ENCODE measurements at regions not wholly inside any gene's neighbourhood (a gene's known extent, or its start where the extent isn't known, plus 50 kb on each side); places are given as distances from the start of the nearest gene placed in this dataset.
"Not testable (repeated sequence)": the region's sequence is repeated elsewhere in the genome, so short reads cannot be mapped to it uniquely, and the experiment has no call there.

GRCh38 chr4:106529348-106530023 is 160.9 kb upstream of the GIMD1 start:
- Histone ChIP-seq H3K36me3 (ENCODE audit: control insufficient read depth, insufficient read depth, low read length) (no peaks in the 10 kb centered on the region), H3K27ac (ENCODE audit: low read depth, low read length) (no peak overlapping the region)

GRCh38 chr4:106527316-106527715 is 158.7 kb upstream of the GIMD1 start:
- Histone ChIP-seq H3K9ac (ENCODE audit: low read length) (no peak overlapping the region), H3K27me3 (ENCODE audit: control insufficient read depth, insufficient read depth, low read length) (no peaks in the 10 kb centered on the region), H3K4me3 (ENCODE audit: low read length) (no peak overlapping the region), H3K4me1 (ENCODE audit: control insufficient read depth, insufficient read depth, low read length) (no peaks in the 10 kb centered on the region), H3K27ac (ENCODE audit: low read depth, low read length) (no peak overlapping the region), H3K36me3 (ENCODE audit: control insufficient read depth, insufficient read depth, low read length) (no peaks in the 10 kb centered on the region)

More at GRCh38 chr4:106529348-106530023, 160.9 kb upstream of the GIMD1 start:
- H3K9ac ChIP-seq (ENCODE audit: low read length): no peak overlapping the region
- no peaks in the 10 kb centered on the region for H3K4me1 ChIP-seq (ENCODE audit: control insufficient read depth, insufficient read depth, low read length)
- H3K27me3 ChIP-seq (ENCODE audit: control insufficient read depth, insufficient read depth, low read length): no peaks in the 10 kb centered on the region
- no peak overlapping the region for H3K4me3 ChIP-seq (ENCODE audit: low read length)

- not testable (repeated sequence) for H3K27me3 ChIP-seq (ENCODE audit: control insufficient read depth, insufficient read depth, low read length); H3K9ac ChIP-seq (ENCODE audit: low read length); H3K4me3 ChIP-seq (ENCODE audit: low read length); H3K27ac ChIP-seq (ENCODE audit: low read depth, low read length); H3K36me3 ChIP-seq (ENCODE audit: control insufficient read depth, insufficient read depth, low read length); H3K4me1 ChIP-seq (ENCODE audit: control insufficient read depth, insufficient read depth, low read length)
These were observed 156.8 kb upstream of the GIMD1 start for GRCh38 chr4:106525425-106525824.

GRCh38 chr4:106524772-106525171 is 156.2 kb upstream of the GIMD1 start:
- H3K36me3 ChIP-seq (ENCODE audit: control insufficient read depth, insufficient read depth, low read length); H3K4me1 ChIP-seq (ENCODE audit: control insufficient read depth, insufficient read depth, low read length); H3K27ac ChIP-seq (ENCODE audit: low read depth, low read length); H3K27me3 ChIP-seq (ENCODE audit: control insufficient read depth, insufficient read depth, low read length); H3K9ac ChIP-seq (ENCODE audit: low read length); H3K4me3 ChIP-seq (ENCODE audit: low read length): not testable (repeated sequence)

- Histone ChIP-seq H3K27ac (ENCODE audit: low read depth, low read length) (no peak overlapping the region), H3K9ac (ENCODE audit: low read length) (no peak overlapping the region), H3K27me3 (ENCODE audit: control insufficient read depth, insufficient read depth, low read length) (no peaks in the 10 kb centered on the region), H3K36me3 (ENCODE audit: control insufficient read depth, insufficient read depth, low read length) (no peaks in the 10 kb centered on the region), H3K4me3 (ENCODE audit: low read length) (no peak overlapping the region), H3K4me1 (ENCODE audit: control insufficient read depth, insufficient read depth, low read length) (no peaks in the 10 kb centered on the region)
These were observed 154.3 kb upstream of the GIMD1 start for GRCh38 chr4:106522839-106523238.

- H3K27me3 ChIP-seq (ENCODE audit: control insufficient read depth, insufficient read depth, low read length): no peaks in the 10 kb centered on the region
- H3K36me3 ChIP-seq (ENCODE audit: control insufficient read depth, insufficient read depth, low read length): no peaks in the 10 kb centered on the region
- no peaks in the 10 kb centered on the region for H3K4me1 ChIP-seq (ENCODE audit: control insufficient read depth, insufficient read depth, low read length)
- no peak overlapping the region for H3K4me3 ChIP-seq (ENCODE audit: low read length)
- no peak overlapping the region for H3K9ac ChIP-seq (ENCODE audit: low read length)
- no peak overlapping the region for H3K27ac ChIP-seq (ENCODE audit: low read depth, low read length)
These were observed 144.1 kb upstream of the GIMD1 start for GRCh38 chr4:106512706-106513105.

GRCh38 chr4:106507440-106507839 is 138.9 kb upstream of the GIMD1 start:
- Histone ChIP-seq H3K4me3 (ENCODE audit: low read length) (no peak overlapping the region), H3K27me3 (ENCODE audit: control insufficient read depth, insufficient read depth, low read length) (no peaks in the 10 kb centered on the region), H3K9ac (ENCODE audit: low read length) (no peak overlapping the region), H3K36me3 (ENCODE audit: control insufficient read depth, insufficient read depth, low read length) (no peaks in the 10 kb centered on the region), H3K4me1 (ENCODE audit: control insufficient read depth, insufficient read depth, low read length) (no peaks in the 10 kb centered on the region), H3K27ac (ENCODE audit: low read depth, low read length) (no peak overlapping the region)

GRCh38 chr4:106503116-106504050 is 134.8 kb upstream of the GIMD1 start:
- no peak overlapping the region for H3K9ac ChIP-seq (ENCODE audit: low read length)
- no peaks in the 10 kb centered on the region for H3K27me3 ChIP-seq (ENCODE audit: control insufficient read depth, insufficient read depth, low read length)
- H3K36me3 ChIP-seq (ENCODE audit: control insufficient read depth, insufficient read depth, low read length): no peaks in the 10 kb centered on the region
- H3K27ac ChIP-seq (ENCODE audit: low read depth, low read length): no peak overlapping the region
- no peak overlapping the region for H3K4me3 ChIP-seq (ENCODE audit: low read length)
- H3K4me1 ChIP-seq (ENCODE audit: control insufficient read depth, insufficient read depth, low read length): no peaks in the 10 kb centered on the region

- Histone ChIP-seq H3K4me1 (ENCODE audit: control insufficient read depth, insufficient read depth, low read length) (no peaks in the 10 kb centered on the region), H3K27ac (ENCODE audit: low read depth, low read length) (no peak overlapping the region), H3K9ac (ENCODE audit: low read length) (no peak overlapping the region), H3K36me3 (ENCODE audit: control insufficient read depth, insufficient read depth, low read length) (no peaks in the 10 kb centered on the region), H3K4me3 (ENCODE audit: low read length) (no peak overlapping the region), H3K27me3 (ENCODE audit: control insufficient read depth, insufficient read depth, low read length) (no peaks in the 10 kb centered on the region)
These were observed 133.6 kb upstream of the GIMD1 start for GRCh38 chr4:106502106-106502699.

- Histone ChIP-seq H3K27ac (ENCODE audit: low read depth, low read length) (no peak overlapping the region), H3K4me3 (ENCODE audit: low read length) (no peak overlapping the region)
These were observed 128.7 kb upstream of the GIMD1 start for GRCh38 chr4:106497271-106497670.

GRCh38 chr4:106496061-106496460 is 127.5 kb upstream of the GIMD1 start:
- Histone ChIP-seq H3K4me1 (ENCODE audit: control insufficient read depth, insufficient read depth, low read length) (no peaks in the 10 kb centered on the region), H3K4me3 (ENCODE audit: low read length) (no peak overlapping the region), H3K27ac (ENCODE audit: low read depth, low read length) (no peak overlapping the region), H3K9ac (ENCODE audit: low read length) (no peak overlapping the region), H3K36me3 (ENCODE audit: control insufficient read depth, insufficient read depth, low read length) (no peaks in the 10 kb centered on the region), H3K27me3 (ENCODE audit: control insufficient read depth, insufficient read depth, low read length) (no peaks in the 10 kb centered on the region)

More at GRCh38 chr4:106497271-106497670, 128.7 kb upstream of the GIMD1 start:
- no peak overlapping the region for H3K9ac ChIP-seq (ENCODE audit: low read length)
- no peaks in the 10 kb centered on the region for H3K4me1 ChIP-seq (ENCODE audit: control insufficient read depth, insufficient read depth, low read length)
- no peaks in the 10 kb centered on the region for H3K36me3 ChIP-seq (ENCODE audit: control insufficient read depth, insufficient read depth, low read length)
- no peaks in the 10 kb centered on the region for H3K27me3 ChIP-seq (ENCODE audit: control insufficient read depth, insufficient read depth, low read length)

GRCh38 chr4:106495476-106495875 is 126.9 kb upstream of the GIMD1 start:
- Histone ChIP-seq H3K9ac (ENCODE audit: low read length) (no peak overlapping the region), H3K4me1 (ENCODE audit: control insufficient read depth, insufficient read depth, low read length) (no peaks in the 10 kb centered on the region), H3K4me3 (ENCODE audit: low read length) (no peak overlapping the region), H3K36me3 (ENCODE audit: control insufficient read depth, insufficient read depth, low read length) (no peaks in the 10 kb centered on the region), H3K27ac (ENCODE audit: low read depth, low read length) (no peak overlapping the region), H3K27me3 (ENCODE audit: control insufficient read depth, insufficient read depth, low read length) (no peaks in the 10 kb centered on the region)

Data from rectal smooth muscle tissue (tissue), 1 donor.